Lower leg skin (tissue), 3 donors: ENCODE measurements at regions not wholly inside any gene's neighbourhood (a gene's known extent, or its start where the extent isn't known, plus 50 kb on each side); places are given as distances from the start of the nearest gene placed in this dataset.

Experiments
- POLR2A ChIP-seq, 2 donors: fragments of 450-650 bp; IDR thresholded peaks; one replicate each; pipeline ENCODE4 v1.6.1; 2016 to 2017; ENCODE audit warnings: antibody characterized with exemption in 2 of 2, mild to moderate bottlenecking in 1 of 2, moderate library complexity in 1 of 2
- TF ChIP-seq, protein P1 (sequence below), 3 donors: fragments of 450-650 bp; IDR thresholded peaks; one replicate each; pipeline ENCODE4 v1.5.1; 2016; ENCODE audit warnings: antibody characterized with exemption in 3 of 3, mild to moderate bottlenecking in 3 of 3, moderate library complexity in 2 of 3

DNA sequence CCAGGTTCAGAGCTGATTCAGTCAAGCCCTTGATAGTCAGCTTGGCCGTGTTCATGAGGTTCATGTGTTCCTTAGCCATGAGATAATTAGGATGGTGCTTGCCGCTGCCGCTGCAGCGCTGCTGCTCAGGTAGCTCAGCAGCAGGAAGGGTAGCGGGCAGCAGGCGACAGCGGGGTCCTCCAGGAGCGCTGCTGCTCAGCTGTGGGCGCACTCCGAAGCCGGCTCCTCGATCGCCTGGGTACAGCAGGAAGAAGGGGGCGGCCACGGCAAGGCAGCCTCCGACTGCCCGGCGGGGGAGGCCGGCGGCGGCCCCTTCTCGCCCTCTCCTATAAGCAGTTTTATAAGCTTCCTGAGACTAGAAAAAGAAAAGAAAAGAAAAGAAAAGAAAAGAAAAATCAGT lies 1253.6 kb downstream of the EFNA5 start:
- TF ChIP-seq, protein P1, sequence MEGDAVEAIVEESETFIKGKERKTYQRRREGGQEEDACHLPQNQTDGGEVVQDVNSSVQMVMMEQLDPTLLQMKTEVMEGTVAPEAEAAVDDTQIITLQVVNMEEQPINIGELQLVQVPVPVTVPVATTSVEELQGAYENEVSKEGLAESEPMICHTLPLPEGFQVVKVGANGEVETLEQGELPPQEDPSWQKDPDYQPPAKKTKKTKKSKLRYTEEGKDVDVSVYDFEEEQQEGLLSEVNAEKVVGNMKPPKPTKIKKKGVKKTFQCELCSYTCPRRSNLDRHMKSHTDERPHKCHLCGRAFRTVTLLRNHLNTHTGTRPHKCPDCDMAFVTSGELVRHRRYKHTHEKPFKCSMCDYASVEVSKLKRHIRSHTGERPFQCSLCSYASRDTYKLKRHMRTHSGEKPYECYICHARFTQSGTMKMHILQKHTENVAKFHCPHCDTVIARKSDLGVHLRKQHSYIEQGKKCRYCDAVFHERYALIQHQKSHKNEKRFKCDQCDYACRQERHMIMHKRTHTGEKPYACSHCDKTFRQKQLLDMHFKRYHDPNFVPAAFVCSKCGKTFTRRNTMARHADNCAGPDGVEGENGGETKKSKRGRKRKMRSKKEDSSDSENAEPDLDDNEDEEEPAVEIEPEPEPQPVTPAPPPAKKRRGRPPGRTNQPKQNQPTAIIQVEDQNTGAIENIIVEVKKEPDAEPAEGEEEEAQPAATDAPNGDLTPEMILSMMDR (IDR thresholded peaks at IDR 0.05): no peak
- no peak for TF ChIP-seq POLR2A (IDR thresholded peaks at IDR 0.05)
